HG03520 (cell line): ENCODE measurements at regions not wholly inside any gene's neighbourhood (a gene's known extent, or its start where the extent isn't known, plus 50 kb on each side); places are given as distances from the start of the nearest gene placed in this dataset.

Experiments
- ATAC-seq: cut with Tn5 transposase; IDR thresholded peaks from one replicate; pipeline ENCODE4 v1.9.1; 2021; ENCODE audit warnings: mild to moderate bottlenecking, moderate library complexity; ENCODE audit not compliant: unreplicated experiment

DNA sequence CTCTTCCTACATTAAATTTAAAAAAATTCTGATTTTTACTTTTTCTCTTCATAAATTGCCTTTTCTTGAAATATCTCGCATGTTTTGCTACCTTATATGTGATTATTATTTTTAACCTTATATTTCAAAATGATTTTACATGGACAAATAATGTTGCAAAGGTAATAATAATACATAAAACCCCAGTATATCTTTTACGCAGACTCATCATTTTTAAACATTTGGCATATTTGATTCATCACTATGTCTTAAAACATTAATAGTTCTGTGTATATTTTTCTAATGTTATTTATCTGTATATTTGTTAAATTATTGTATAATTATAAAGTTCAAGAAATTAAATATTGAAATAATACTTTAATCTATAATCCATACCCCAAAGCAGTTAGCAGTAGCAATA, 350.8 kb downstream of the RPL10L start:
- ATAC-seq, result no peak

DNA sequence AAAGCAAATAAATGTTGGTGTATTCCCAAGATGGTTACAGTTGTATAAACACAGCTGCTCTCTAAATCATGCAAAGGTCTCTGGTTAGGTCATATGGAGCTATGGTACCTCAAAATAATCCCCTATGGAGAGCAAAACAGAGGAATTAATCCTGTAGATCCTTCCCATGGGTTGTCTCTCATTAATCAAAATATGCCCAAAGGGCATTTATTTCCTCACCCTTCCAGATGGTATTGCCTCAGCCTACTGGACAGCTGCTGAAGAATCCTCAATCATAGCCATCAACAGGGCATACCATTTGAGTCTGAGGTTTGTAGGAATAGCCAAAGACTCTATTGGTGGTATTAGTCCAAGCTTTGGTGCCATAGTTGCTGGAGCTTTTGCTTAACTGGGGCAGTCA, 360.9 kb downstream of the RPL10L start:
- no peak for ATAC-seq

DNA sequence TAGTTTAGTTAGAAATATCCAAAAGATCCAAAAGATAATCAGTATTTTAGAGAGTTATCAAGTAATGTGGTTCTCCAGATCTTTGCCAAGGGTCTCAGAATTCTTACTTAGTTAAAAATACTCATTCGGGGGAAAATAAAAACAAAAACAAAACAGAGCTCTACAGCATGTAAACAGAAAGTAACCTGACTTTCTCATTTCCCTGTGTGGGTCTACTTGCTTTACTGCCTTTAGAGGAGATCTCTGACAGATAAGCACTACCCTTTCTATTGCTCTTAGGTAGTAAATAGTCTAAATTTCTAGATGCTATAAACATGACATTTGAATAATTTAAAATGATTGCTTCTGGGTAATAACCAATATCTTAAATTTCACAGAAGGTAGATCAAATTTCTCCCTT, 371.8 kb downstream of the RPL10L start:
- no peak for ATAC-seq

DNA sequence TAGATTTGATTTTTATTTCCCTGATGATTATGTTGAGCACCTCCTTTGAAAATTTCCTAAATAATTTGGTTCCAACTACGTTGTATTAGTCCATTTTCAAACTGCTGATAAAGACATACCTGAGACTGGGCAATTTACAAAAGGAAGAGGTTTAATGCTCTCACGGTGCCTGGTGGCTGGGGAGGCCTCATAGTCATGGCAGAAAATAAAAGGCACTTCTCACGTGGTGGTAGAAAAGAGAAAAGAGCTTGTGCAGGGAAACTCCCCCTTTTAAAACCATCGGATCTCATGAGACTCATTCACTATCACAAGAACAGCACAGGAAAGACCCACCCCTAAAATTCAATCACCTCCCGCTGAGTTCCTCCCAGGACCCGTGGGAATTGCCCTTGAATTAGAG, 372.3 kb downstream of the RPL10L start:
- no peak for ATAC-seq

DNA sequence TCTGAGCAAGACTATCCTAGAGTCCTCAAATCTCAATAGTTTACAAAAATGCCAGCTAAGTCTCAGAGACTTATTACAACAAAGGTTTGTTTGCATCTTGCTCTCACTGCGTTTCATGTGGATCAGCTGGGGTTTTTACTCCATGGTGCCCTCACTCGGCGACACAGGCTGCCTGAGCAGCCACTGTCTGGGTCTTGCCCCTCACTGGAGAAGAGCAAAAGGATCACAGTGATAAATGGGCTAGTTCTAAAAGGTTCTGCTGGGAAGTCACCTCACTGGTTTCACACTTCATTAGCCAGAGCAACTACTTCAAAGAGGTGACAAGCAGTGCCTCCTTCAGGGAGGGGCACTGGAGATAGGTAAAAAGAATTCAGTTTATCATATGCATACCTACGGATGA, 392.0 kb downstream of the RPL10L start:
- no peak for ATAC-seq

DNA sequence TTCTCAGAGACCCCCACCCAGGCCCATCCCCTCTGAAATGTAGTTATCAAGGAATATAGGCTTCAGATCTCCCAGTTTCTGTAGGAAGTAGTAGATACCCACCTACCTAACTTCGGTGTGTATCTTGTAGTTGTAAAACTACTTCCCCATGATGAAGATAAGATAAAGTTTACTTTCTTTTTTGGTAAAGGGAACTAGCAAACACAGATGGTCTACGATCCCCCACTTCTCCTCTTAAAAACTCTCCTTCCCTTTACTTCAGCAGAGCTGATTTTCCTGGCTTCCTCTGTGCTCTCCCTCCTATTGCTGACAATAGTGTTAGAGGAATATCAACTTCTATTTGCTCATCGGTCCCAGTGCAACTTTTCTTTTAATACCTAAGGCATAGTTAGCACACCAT, 395.2 kb downstream of the RPL10L start:
- no peak for ATAC-seq

DNA sequence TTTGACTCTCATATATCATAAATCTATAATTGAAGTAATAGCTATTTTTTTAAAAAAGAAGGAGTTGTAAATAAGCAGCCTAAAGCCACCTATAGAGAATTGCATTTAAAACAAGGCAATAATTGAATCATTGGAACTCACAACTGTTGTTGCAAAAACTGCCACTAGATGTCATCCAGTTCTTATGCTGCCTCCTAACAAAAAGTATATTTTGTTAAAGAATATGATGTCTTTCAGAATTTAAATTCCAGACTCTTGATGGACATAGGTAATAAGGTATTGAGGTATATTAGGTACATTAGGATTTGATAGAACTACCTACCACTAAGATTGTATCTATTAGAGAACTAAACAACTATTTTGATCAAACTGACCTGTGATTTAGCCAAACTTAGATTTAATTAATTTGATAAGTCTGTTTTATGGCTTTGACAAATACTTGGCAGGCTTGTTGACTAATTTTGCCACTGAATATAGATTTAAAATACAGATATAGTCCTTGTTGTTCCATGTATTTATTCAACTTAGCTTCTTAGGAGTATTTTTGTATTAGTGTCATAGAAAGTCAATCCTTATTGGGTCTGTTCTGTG, 401.4 kb downstream of the RPL10L start:
- no peak for ATAC-seq

DNA sequence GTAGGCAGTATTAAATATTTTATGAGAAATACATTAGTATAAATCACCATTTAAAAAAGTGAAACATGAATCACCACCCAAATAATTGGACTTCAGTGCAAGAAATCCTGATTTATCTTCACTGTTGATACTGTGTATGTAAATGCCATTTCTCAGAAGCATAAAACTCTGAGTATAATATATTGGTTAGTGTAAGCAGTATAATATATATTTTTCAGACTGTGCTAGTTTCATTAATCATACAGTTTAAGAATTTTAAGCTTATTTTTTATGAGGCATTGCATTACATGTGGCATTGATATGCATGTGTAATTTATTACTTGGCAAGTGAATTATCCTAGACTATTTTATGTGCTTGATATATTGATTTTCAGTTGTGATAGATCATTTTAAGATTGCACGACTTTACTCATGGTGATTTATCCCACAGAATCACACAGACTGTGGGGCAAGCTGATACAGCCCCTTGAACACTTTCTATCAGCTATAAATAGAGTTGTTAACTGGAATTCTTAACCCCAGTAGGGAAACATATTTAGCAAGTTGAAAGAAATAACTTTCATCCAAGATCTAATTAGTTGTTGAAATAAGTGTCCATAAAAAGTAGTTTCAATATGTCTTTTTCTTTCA, 403.5 kb downstream of the RPL10L start:
- no peak for ATAC-seq

DNA sequence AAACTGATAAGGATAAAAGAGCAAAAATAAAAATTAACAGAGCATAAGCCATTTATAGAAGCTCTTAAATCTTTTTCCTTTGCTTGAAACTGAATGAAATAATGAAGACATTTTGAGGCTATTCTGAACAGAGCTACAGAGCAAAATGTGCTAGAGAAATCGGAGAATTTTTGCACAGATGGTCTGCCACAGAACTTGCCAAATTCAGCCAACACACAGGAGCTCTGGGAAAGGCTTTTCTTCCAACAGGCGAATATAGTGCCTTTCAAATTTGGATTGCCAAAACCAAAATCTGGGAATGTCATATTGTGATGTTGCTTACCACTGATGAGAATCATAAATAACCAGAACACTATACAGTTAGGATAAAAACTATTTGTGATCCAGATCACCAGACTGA, 406.3 kb downstream of the RPL10L start:
- no peak for ATAC-seq

DNA sequence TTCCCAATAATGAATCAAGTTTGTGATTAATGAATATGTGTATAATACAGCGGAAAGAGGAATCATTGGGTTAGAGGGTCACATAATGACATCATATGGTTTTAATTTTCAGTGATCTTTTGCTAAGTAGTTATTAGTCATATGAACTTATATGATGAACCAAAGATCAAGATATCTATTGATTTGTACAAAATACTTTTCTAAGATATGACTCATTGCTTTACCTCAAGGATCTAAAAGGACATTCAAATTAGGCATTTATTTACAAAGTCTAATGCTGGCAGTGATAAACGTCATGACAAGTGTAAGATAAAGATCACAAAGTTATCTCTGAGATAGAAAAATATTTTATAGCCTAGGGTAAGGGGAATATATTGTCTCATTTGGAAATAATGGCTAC, 417.8 kb downstream of the RPL10L start:
- ATAC-seq, result no peak

DNA sequence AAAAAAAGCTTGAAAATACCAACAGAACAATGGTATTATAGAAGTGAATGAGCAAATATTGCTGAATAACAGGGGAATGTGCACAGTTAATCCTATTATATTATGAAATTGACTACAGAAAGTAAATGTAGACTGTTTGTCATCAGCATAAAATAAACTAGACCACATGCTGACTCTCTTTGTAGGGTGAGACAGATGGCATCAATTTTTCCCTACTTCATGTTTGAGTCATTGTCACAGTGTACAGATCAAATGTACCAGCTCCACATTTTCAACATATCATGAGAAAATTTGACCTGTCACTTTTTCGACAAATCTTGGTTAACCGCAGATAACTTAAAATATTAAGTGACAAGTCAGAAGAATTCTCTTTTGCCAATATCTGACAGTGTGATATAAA, 421.0 kb downstream of the RPL10L start:
- ATAC-seq, result no peak

DNA sequence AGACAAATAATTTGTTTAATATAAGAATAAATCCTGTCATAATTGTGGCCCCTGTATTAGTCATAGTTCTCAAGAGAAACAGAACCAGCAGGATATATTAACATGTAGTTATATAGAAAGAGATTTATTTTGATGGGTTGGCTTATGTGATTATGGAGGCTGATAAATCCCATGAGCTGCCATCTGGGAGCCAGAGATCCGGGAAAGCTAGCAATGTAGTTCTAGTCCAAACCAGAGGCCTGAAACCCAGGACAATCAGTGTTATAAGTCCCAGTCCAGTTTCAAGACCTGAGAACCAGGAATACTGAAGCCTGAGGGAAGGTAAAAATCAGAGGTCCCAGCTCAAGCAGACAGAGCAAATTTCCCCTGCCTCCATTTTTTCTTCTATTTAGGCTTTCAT, 435.8 kb downstream of the RPL10L start:
- no peak for ATAC-seq

DNA sequence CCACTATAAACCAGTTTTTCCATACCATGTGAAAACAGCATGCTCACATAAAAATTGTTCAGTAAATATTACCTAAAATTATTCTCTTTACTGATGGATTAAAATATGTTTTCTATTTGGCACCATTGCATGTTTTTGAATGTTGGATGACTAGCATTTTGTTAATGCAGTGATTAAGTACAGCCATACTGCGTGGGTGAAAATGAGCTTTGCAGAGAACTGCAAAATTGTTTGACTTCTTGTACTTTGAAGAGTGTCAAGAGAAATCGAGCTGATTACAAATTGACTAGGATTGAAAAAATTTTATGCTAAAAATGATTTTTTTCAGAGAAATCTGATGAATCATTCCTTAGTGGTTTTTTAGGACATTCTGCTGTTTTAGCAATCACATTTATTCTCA, 452.9 kb downstream of the RPL10L start:
- no peak for ATAC-seq

DNA sequence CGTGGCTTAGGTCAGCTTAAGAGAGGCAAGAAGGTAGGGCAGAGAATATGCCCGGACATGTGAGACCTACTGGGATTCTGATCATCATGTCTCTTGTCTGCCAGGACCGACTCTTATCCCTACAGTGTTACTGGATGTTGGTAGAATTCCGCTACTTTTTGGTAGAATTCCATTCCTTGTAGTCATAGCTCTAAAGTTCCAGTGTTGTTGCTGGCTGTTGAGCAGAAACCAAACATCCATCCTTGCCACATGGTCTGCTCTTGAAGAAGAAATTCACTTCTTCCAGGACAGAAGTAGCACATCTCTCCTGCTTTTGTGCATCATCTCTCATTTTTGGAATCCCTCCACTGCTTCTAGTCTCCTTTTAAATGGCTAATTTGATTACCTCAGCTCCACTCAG, 453.7 kb downstream of the RPL10L start:
- no peak for ATAC-seq
